A549 (cell line): ENCODE measurements at regions not wholly inside any gene's neighbourhood (a gene's known extent, or its start where the extent isn't known, plus 50 kb on each side); places are given as distances from the start of the nearest gene placed in this dataset.

Experiments used
- ATAC-seq, 2 experiments: fragments of 200-7000 bp in 1 of 2; fragments of >200 bp in 1 of 2; cut with Nextera tagmentation in 1 of 2; cut with Tn5 transposase in 1 of 2; 3 replicates each; pipeline versions ENCODE4 v1.8.0 to v1.9.1; 2018 to 2020; ENCODE audit warnings: mild to moderate bottlenecking in 1 of 2, moderate library complexity in 1 of 2
- CTCF ChIA-PET: fragments of 300-600 bp; sonication (Branson Sonifier 250); formaldehyde crosslinking; extraction: SDS; loops from one replicate; lab custom pipeline; 2021; ENCODE audit warnings: antibody characterized with exemption, inconsistent platforms; lab: Yijun Ruan, JAX
- POLR2A ChIA-PET: fragments of 350-600 bp; formaldehyde crosslinking; extraction: SDS; loops from one replicate; lab custom pipeline; 2021; ENCODE audit warnings: antibody characterized with exemption, inconsistent platforms; lab: Yijun Ruan, JAX
- DNase-seq, 2 experiments: peaks; one replicate each; pipeline versions ENCODE4 v3.0.0 to v3.0.0-alpha.2; 2011 to 2016; ENCODE audit warnings: low read depth in 1 of 2, low spot score in 1 of 2
- FAIRE-seq: peaks from 2 replicates; lab custom pipeline; 2011; peaks lifted over from hg19 to GRCh38; lab: Jason Lieb, UNC
- H3K27ac ChIP-seq, 2 experiments: fragments of >200 bp; sonication (Bioruptor Twin); formaldehyde crosslinking; 3 replicates each; pipeline ENCODE4 v1.5.1; 2016 to 2017
- H3K4me1 ChIP-seq: fragments of >200 bp; sonication (Bioruptor Twin); formaldehyde crosslinking; 3 replicates; pipeline ENCODE4 v1.6.1; 2016
- H3K4me2 ChIP-seq: fragments of >200 bp; sonication (Bioruptor Twin); formaldehyde crosslinking; 3 replicates; pipeline ENCODE4 v1.6.1; 2016
- H3K4me3 ChIP-seq: fragments of >200 bp; sonication (Bioruptor Twin); formaldehyde crosslinking; 3 replicates; pipeline ENCODE4 v1.5.1; 2016
- H3K9me3 ChIP-seq: fragments of >200 bp; sonication (Bioruptor Twin); formaldehyde crosslinking; 3 replicates; pipeline ENCODE4 v1.6.1; 2016
- BHLHE40 ChIP-seq: IDR thresholded peaks from 2 replicates; pipeline ENCODE4 v1.6.1; 2012; ENCODE audit warnings: low read depth, low read length, inconsistent platforms
- CBX2 ChIP-seq: fragments of 200-600 bp; sonication (generic); IDR thresholded peaks from 2 replicates; pipeline ENCODE4 v1.6.1; 2016; ENCODE audit warnings: low read depth, mild to moderate bottlenecking, borderline replicate concordance
- ESRRA ChIP-seq: fragments of 150-350 bp; IDR thresholded peaks from 2 replicates; pipeline ENCODE4 v1.6.1; 2014; ENCODE audit warnings: mild to moderate bottlenecking, low read length, borderline replicate concordance
- FOXS1 ChIP-seq: fragments of 250-450 bp; sonication (Bioruptor Pico); IDR thresholded peaks from 2 replicates; pipeline ENCODE4 v1.5.0; 2020; ENCODE audit warnings: mild to moderate bottlenecking, moderate library complexity
- GATA3 ChIP-seq: IDR thresholded peaks from 2 replicates; pipeline ENCODE4 v1.6.1; 2012; ENCODE audit warnings: borderline replicate concordance
- HOXB13 ChIP-seq: fragments of 250-450 bp; sonication (Bioruptor Pico); IDR thresholded peaks from 2 replicates; pipeline ENCODE4 v1.5.0; 2020; ENCODE audit warnings: low read depth, mild to moderate bottlenecking, moderate library complexity
- JUNB ChIP-seq: fragments of >200 bp; sonication (Bioruptor Twin); formaldehyde crosslinking; IDR thresholded peaks from 2 replicates; pipeline ENCODE4 v1.6.1; 2016
- KDM1A ChIP-seq: fragments of 200-600 bp; sonication (generic); IDR thresholded peaks from 2 replicates; pipeline ENCODE4 v1.6.1; 2016; ENCODE audit warnings: low read depth, mild to moderate bottlenecking
- KDM5A ChIP-seq: fragments of 200-600 bp; sonication (generic); IDR thresholded peaks from 2 replicates; pipeline ENCODE4 v1.6.1; 2016; ENCODE audit warnings: antibody characterized with exemption, mild to moderate bottlenecking
- MAFK ChIP-seq: fragments of 450-650 bp; IDR thresholded peaks from 2 replicates; pipeline ENCODE4 v1.6.1; 2014; ENCODE audit not compliant: partially characterized antibody
- MYC ChIP-seq: IDR thresholded peaks from 2 replicates; pipeline ENCODE4 v1.6.1; 2012; ENCODE audit warnings: mild to moderate bottlenecking, inconsistent platforms, low read length, improper control_type of control experiment, borderline replicate concordance
- NFE2L2 ChIP-seq: fragments of 150-350 bp; conservative IDR thresholded peaks from 2 replicates; pipeline ENCODE4 v1.6.1; 2014; ENCODE audit warnings: low read length
- NPAS2 ChIP-seq: fragments of 250-450 bp; sonication (Bioruptor Pico); IDR thresholded peaks from 2 replicates; pipeline ENCODE4 v1.8.0; 2022; ENCODE audit warnings: mild to moderate bottlenecking, moderate library complexity, borderline replicate concordance
- RARB ChIP-seq: fragments of 250-450 bp; sonication (Bioruptor Pico); IDR thresholded peaks from 2 replicates; pipeline ENCODE4 v1.8.0; 2021; ENCODE audit warnings: mild to moderate bottlenecking, moderate library complexity
- RCOR1 ChIP-seq: fragments of 150-350 bp; IDR thresholded peaks from 2 replicates; pipeline ENCODE4 v1.6.1; 2014; ENCODE audit warnings: antibody characterized with exemption, low read length, low read depth
- RFX5 ChIP-seq: fragments of 450-650 bp; IDR thresholded peaks from 2 replicates; pipeline ENCODE4 v1.7.1; 2014; ENCODE audit warnings: antibody characterized with exemption, mild to moderate bottlenecking, moderate library complexity
- SMC3 ChIP-seq: fragments of >200 bp; sonication (Bioruptor Twin); formaldehyde crosslinking; IDR thresholded peaks from 3 replicates; pipeline ENCODE4 v1.6.1; 2018; ENCODE audit warnings: inconsistent platforms
- SREBF2 ChIP-seq: fragments of 450-650 bp; IDR thresholded peaks from 2 replicates; pipeline ENCODE4 v1.6.1; 2014; ENCODE audit warnings: mild to moderate bottlenecking, moderate library complexity
- ZC3H11A ChIP-seq: fragments of 450-650 bp; IDR thresholded peaks from 2 replicates; pipeline ENCODE4 v1.6.1; 2014; ENCODE audit warnings: antibody characterized with exemption, mild to moderate bottlenecking
- ZNF302 ChIP-seq: fragments of 250-450 bp; sonication (Bioruptor Pico); IDR thresholded peaks from 2 replicates; pipeline ENCODE4 v1.9.0; 2021; ENCODE audit warnings: inconsistent platforms, mild to moderate bottlenecking, moderate library complexity
- WGBS: methylation state at CpG from one replicate; pipeline ENCODE4 v1.1.6; 2017; ENCODE audit errors: missing lambda C conversion rate; 5-methylcytosine and 5-hydroxymethylcytosine counted together
- TF ChIP-seq, protein P1 (sequence below): fragments of 250-450 bp; sonication (Bioruptor Pico); IDR thresholded peaks from 2 replicates; pipeline ENCODE4 v1.5.0; 2020; ENCODE audit warnings: low read depth, mild to moderate bottlenecking, moderate library complexity
- TF ChIP-seq, protein P2 (sequence below): IDR thresholded peaks from 2 replicates; pipeline ENCODE4 v1.6.1; 2012
- TF ChIP-seq, protein P3 (sequence below): fragments of 250-450 bp; sonication (Bioruptor Pico); IDR thresholded peaks from 2 replicates; pipeline ENCODE4 v1.5.0; 2021; ENCODE audit warnings: mild to moderate bottlenecking, moderate library complexity, borderline replicate concordance
- TF ChIP-seq, protein P4 (sequence below): fragments of 150-350 bp; IDR thresholded peaks from 2 replicates; pipeline ENCODE4 v1.6.1; 2014; ENCODE audit warnings: low read depth, mild to moderate bottlenecking, low read length
- TF ChIP-seq, protein P5 (sequence below): fragments of 200-600 bp; sonication (generic); IDR thresholded peaks from 2 replicates; pipeline ENCODE4 v1.6.1; 2016; ENCODE audit warnings: antibody characterized with exemption, mild to moderate bottlenecking, moderate library complexity

DNA sequence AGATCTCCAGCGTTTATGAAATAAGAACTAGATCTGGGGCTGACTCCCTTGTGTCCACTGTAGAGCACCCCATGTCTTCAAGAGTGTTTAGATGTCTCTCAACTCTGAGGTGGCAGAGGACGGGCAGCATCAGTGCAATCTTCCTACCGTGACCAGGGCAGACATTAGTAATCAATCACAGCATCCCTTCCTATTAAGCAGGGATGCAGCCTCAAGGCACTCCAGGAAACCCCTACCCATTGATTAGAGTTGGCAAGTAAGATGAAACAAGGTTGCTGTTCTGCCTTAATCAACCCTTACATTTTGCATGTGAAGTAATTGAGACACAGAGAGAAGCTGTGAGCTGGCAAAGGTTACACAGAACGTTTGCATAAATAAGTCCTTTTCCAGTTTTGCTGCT is 283.7 kb upstream of the ZMIZ1 start:
- CTCF ChIA-PET = interaction anchor here (1.1 to 1.3 kb wide), 2 partner anchors 9 to 25 kb away, joined by 3 to 4 read pairs; no protein-coding TSS in a partner anchor
- DNase-seq (no peak), FAIRE-seq (peak; percentile 49), ATAC-seq (no peak)
- Histone ChIP-seq H3K27ac (no peak overlapping the region), H3K9me3 (no peaks in the 10 kb centered on the region), H3K4me2 (no peak overlapping the region), H3K4me3 (no peak overlapping the region), H3K4me1 (no peaks in the 10 kb centered on the region)
- TF ChIP-seq RFX5 (no peak), GATA3 (no peak), JUNB (no peak)
- TF ChIP-seq, protein P1, sequence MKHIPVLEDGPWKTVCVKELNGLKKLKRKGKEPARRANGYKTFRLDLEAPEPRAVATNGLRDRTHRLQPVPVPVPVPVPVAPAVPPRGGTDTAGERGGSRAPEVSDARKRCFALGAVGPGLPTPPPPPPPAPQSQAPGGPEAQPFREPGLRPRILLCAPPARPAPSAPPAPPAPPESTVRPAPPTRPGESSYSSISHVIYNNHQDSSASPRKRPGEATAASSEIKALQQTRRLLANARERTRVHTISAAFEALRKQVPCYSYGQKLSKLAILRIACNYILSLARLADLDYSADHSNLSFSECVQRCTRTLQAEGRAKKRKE (CRISPR knock-in tag) = no peak
- TF ChIP-seq, protein P2, sequence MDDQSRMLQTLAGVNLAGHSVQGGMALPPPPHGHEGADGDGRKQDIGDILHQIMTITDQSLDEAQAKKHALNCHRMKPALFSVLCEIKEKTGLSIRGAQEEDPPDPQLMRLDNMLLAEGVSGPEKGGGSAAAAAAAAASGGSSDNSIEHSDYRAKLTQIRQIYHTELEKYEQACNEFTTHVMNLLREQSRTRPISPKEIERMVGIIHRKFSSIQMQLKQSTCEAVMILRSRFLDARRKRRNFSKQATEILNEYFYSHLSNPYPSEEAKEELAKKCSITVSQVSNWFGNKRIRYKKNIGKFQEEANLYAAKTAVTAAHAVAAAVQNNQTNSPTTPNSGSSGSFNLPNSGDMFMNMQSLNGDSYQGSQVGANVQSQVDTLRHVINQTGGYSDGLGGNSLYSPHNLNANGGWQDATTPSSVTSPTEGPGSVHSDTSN = no peak
- TF ChIP-seq, protein P3, sequence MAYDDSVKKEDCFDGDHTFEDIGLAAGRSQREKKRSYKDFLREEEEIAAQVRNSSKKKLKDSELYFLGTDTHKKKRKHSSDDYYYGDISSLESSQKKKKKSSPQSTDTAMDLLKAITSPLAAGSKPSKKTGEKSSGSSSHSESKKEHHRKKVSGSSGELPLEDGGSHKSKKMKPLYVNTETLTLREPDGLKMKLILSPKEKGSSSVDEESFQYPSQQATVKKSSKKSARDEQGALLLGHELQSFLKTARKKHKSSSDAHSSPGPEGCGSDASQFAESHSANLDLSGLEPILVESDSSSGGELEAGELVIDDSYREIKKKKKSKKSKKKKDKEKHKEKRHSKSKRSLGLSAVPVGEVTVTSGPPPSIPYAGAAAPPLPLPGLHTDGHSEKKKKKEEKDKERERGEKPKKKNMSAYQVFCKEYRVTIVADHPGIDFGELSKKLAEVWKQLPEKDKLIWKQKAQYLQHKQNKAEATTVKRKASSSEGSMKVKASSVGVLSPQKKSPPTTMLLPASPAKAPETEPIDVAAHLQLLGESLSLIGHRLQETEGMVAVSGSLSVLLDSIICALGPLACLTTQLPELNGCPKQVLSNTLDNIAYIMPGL (CRISPR knock-in tag) = no peak
- TF ChIP-seq, protein P4, sequence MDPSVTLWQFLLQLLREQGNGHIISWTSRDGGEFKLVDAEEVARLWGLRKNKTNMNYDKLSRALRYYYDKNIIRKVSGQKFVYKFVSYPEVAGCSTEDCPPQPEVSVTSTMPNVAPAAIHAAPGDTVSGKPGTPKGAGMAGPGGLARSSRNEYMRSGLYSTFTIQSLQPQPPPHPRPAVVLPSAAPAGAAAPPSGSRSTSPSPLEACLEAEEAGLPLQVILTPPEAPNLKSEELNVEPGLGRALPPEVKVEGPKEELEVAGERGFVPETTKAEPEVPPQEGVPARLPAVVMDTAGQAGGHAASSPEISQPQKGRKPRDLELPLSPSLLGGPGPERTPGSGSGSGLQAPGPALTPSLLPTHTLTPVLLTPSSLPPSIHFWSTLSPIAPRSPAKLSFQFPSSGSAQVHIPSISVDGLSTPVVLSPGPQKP = no peak
- 52% methylated on average over 4 of the region's 4 CpGs for WGBS
- POLR2A ChIA-PET = no interaction called here

DNA sequence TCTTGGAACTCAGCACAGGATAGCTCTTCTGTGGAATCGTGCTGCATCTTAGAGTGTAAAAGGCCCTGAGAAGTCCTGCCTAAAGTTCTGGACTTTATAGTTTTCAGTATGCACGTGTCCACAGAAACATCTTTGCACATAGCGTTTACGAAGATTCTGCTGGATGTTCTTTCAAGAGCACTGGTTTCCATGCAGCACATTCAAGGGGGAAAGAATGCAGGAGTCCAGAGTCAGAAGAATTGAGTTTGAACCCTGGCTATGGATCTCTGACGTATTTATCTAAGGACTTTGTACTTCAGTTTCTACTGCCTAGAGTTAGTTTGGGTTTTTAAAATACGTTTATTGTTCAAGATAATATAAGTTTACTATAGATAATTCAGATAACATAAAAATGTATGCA is 282.8 kb upstream of the ZMIZ1 start:
- Histone ChIP-seq H3K4me1 (no peaks in the 10 kb centered on the region), H3K4me2 (no peak overlapping the region), H3K4me3 (no peak overlapping the region), H3K27ac (no peak overlapping the region), H3K9me3 (no peaks in the 10 kb centered on the region)
- 69% methylated on average over 6 of the region's 6 CpGs for WGBS
- ATAC-seq = no peak
- FAIRE-seq = no peak
- ChIA-PET CTCF (interaction anchor here (1.0 to 1.3 kb wide), 3 partner anchors 8 to 26 kb away, joined by 3 to 4 read pairs (median 3); no protein-coding TSS in a partner anchor), POLR2A (no interaction called here)
- no peak for DNase-seq
- no peak for TF ChIP-seq FOXS1 (CRISPR knock-in tag)
- TF ChIP-seq MAFK = no peak
- no peak for TF ChIP-seq NFE2L2
- no peak for TF ChIP-seq RARB (CRISPR knock-in tag)
- TF ChIP-seq RCOR1 = no peak
- TF ChIP-seq KDM1A = no peak
- no peak for TF ChIP-seq HOXB13 (CRISPR knock-in tag)
- TF ChIP-seq ESRRA = no peak
- TF ChIP-seq KDM5A = no peak
- no peak for TF ChIP-seq ZNF302 (CRISPR knock-in tag)
- TF ChIP-seq SMC3 = no peak
- TF ChIP-seq MYC = no peak

DNA sequence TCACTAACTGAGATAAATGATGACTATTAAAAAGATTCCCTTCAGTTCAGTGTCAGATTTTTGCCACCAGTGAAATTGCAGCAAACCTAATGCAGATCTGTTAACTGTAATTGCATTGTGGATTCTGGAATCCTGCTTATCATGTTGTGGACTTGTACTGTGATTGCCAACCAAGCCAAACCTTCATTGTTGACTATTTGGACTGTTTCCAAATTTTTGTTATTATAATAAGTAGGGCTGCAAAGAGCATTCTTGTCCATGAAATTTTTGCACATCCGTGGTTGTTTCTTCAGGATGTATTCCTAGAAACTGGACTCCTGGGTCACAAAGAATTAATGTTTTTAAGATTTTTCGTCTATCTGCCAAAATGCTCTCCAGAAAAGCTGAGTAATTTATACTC is 281.6 kb upstream of the ZMIZ1 start:
- Histone ChIP-seq H3K27ac (no peak overlapping the region), H3K4me3 (no peak overlapping the region), H3K4me2 (no peak overlapping the region), H3K4me1 (no peaks in the 10 kb centered on the region), H3K9me3 (peaks cover 2% of the 10 kb centered on the region; the same call in 2 of the 3 replicates)
- ChIA-PET CTCF (interaction anchor here (1.1 kb wide), 1 partner anchor 410 kb away, joined by 3 read pairs; no protein-coding TSS in a partner anchor), POLR2A (no interaction called here)
- FAIRE-seq (no peak), DNase-seq (no peak), ATAC-seq (no peak)
- WGBS = 15% methylated on average over 2 of the region's 2 CpGs
- TF ChIP-seq SREBF2 (no peak), CBX2 (no peak), MYC (no peak), BHLHE40 (no peak), NPAS2 (no peak), ZC3H11A (no peak)
- TF ChIP-seq, protein P5, sequence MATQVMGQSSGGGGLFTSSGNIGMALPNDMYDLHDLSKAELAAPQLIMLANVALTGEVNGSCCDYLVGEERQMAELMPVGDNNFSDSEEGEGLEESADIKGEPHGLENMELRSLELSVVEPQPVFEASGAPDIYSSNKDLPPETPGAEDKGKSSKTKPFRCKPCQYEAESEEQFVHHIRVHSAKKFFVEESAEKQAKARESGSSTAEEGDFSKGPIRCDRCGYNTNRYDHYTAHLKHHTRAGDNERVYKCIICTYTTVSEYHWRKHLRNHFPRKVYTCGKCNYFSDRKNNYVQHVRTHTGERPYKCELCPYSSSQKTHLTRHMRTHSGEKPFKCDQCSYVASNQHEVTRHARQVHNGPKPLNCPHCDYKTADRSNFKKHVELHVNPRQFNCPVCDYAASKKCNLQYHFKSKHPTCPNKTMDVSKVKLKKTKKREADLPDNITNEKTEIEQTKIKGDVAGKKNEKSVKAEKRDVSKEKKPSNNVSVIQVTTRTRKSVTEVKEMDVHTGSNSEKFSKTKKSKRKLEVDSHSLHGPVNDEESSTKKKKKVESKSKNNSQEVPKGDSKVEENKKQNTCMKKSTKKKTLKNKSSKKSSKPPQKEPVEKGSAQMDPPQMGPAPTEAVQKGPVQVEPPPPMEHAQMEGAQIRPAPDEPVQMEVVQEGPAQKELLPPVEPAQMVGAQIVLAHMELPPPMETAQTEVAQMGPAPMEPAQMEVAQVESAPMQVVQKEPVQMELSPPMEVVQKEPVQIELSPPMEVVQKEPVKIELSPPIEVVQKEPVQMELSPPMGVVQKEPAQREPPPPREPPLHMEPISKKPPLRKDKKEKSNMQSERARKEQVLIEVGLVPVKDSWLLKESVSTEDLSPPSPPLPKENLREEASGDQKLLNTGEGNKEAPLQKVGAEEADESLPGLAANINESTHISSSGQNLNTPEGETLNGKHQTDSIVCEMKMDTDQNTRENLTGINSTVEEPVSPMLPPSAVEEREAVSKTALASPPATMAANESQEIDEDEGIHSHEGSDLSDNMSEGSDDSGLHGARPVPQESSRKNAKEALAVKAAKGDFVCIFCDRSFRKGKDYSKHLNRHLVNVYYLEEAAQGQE = no peak
- TF ChIP-seq, protein P1 (CRISPR knock-in tag) = no peak
